ENCODE measurements at regions not wholly inside any gene's neighbourhood (a gene's known extent, or its start where the extent isn't known, plus 50 kb on each side); places are given as distances from the start of the nearest gene placed in this dataset.
"Not testable (repeated sequence)": the region's sequence is repeated elsewhere in the genome, so short reads cannot be mapped to it uniquely, and the experiment has no call there.

DNA sequence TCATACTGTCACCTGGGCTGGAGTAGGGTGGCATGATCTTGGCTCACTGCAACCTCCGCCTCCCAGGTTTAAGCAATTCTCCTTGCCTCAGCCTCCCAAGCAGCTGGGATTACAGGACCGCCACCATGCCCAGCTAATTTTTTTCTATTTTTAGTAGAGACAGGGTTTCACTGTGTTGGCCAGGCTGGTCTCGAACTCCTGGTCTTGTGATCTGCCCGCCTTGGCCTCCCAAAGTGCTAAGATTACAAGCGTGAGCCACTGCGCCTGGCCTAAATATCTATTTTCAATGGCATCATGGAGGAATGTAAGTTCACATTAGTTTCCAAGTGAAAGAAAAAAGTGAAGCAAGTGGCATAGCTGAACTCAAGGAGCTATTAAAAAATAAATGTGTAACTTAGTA is 74.8 kb upstream of the EDEM3 start:
- TF ChIP-seq, protein P1, sequence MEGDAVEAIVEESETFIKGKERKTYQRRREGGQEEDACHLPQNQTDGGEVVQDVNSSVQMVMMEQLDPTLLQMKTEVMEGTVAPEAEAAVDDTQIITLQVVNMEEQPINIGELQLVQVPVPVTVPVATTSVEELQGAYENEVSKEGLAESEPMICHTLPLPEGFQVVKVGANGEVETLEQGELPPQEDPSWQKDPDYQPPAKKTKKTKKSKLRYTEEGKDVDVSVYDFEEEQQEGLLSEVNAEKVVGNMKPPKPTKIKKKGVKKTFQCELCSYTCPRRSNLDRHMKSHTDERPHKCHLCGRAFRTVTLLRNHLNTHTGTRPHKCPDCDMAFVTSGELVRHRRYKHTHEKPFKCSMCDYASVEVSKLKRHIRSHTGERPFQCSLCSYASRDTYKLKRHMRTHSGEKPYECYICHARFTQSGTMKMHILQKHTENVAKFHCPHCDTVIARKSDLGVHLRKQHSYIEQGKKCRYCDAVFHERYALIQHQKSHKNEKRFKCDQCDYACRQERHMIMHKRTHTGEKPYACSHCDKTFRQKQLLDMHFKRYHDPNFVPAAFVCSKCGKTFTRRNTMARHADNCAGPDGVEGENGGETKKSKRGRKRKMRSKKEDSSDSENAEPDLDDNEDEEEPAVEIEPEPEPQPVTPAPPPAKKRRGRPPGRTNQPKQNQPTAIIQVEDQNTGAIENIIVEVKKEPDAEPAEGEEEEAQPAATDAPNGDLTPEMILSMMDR (IDR thresholded peaks at IDR 0.05; ENCODE audit: low read length) = not testable (repeated sequence)
- TF ChIP-seq EZH2phosphoT487 (IDR thresholded peaks at IDR 0.05; ENCODE audit: low read length); EZH2 (optimal IDR thresholded peaks at IDR 0.05; ENCODE audit: low read depth, low read length): not testable (repeated sequence)
